ENCODE measurements at regions not wholly inside any gene's neighbourhood (a gene's known extent, or its start where the extent isn't known, plus 50 kb on each side); places are given as distances from the start of the nearest gene placed in this dataset.

DNA sequence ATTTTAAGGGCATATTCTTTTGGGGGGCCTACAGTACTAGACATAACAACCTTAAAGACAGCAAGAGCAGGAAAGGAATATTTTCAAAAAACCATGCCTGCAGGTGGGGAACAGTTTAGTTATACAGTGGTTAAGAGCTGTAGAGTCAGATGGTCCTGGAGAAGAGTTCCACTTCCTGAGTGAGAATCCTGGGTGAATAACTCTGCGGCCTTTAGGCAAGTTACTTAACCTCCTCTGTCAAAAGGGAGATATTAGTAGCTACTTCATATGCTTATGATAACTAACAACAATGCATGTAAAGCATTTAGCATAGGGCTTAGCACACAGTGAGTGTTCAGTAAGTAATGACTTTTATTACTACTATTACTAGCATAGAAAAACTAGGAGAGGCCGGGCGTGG is 119.2 kb upstream of the TAB2 start:
- TF ChIP-seq, protein P1, sequence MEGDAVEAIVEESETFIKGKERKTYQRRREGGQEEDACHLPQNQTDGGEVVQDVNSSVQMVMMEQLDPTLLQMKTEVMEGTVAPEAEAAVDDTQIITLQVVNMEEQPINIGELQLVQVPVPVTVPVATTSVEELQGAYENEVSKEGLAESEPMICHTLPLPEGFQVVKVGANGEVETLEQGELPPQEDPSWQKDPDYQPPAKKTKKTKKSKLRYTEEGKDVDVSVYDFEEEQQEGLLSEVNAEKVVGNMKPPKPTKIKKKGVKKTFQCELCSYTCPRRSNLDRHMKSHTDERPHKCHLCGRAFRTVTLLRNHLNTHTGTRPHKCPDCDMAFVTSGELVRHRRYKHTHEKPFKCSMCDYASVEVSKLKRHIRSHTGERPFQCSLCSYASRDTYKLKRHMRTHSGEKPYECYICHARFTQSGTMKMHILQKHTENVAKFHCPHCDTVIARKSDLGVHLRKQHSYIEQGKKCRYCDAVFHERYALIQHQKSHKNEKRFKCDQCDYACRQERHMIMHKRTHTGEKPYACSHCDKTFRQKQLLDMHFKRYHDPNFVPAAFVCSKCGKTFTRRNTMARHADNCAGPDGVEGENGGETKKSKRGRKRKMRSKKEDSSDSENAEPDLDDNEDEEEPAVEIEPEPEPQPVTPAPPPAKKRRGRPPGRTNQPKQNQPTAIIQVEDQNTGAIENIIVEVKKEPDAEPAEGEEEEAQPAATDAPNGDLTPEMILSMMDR (conservative IDR thresholded peaks at IDR 0.05; ENCODE audit: control insufficient read depth, insufficient read depth, low read depth, low read length) = no peak
- H3K4me3 ChIP-seq (ENCODE audit: control insufficient read depth, low read depth, low read length) = no peak overlapping the region
- no peak for DNase-seq (ENCODE audit: low read depth)

DNA sequence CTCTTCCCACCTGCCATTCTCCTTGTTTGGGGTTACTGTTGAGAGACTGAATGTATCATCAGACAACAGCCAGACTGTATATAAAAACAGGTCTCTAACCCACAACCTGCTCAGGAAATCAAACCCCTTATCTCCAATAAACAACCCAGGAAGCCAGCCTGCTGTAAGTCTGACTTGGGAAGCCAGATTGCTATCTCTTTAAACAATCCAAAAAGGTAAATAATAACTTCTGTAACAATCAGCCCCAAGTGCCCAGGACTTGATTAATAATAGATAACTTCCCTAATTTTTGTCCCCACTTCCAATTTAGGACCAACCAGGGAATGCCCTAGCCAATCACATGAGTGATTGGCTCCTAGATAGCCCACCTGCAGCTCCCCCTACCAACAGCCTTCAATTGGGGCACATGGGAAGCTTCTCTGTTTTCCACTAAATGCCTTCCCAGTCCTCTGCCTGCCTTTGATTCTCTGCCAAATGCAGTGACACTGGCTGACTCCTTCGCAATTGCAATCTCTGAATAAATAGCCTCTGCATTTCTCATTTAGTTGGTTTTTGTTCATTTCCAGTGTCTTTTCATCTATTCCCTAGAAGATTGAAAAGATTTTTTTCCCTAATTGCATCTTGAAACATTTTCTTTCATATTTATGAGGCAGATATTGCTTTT is 117.1 kb upstream of the TAB2 start:
- no peak for DNase-seq (ENCODE audit: low read depth)
- H3K4me3 ChIP-seq (ENCODE audit: control insufficient read depth, low read depth, low read length) = no peak overlapping the region
- TF ChIP-seq, protein P1 (conservative IDR thresholded peaks at IDR 0.05; ENCODE audit: control insufficient read depth, insufficient read depth, low read depth, low read length) = no peak

DNA sequence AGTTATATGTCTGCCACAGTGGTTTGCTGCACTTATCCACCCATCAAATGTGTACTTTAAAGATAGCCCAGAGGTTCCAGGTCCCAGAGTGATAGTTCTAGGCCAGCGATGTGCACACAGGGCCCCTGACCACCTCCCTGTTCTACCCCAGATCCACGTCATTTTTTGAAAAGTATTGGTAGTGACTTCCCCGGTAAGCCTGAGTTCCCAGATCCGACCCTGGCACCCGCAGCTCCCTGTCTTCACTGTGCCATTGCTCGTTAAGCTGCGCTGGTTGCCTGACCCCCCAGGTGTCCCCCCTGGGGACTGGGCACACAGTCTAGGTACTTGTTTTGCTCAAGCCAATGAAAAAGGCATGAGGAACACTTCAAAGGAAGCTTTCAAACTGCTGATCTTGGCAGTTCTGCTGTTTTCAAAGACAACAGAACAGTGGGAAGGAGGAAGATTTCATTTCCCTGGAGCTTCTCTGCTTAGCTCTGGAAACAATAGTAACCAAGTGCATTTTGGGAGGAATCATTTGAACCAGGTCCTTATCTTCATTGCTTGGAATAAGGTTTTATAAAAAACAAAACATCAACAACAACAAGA is 116.3 kb upstream of the TAB2 start:
- TF ChIP-seq, protein P1 (conservative IDR thresholded peaks at IDR 0.05; ENCODE audit: control insufficient read depth, insufficient read depth, low read depth, low read length) = no peak
- no peak overlapping the region for H3K4me3 ChIP-seq (ENCODE audit: control insufficient read depth, low read depth, low read length)
- DNase-seq (ENCODE audit: low read depth) = no peak

DNA sequence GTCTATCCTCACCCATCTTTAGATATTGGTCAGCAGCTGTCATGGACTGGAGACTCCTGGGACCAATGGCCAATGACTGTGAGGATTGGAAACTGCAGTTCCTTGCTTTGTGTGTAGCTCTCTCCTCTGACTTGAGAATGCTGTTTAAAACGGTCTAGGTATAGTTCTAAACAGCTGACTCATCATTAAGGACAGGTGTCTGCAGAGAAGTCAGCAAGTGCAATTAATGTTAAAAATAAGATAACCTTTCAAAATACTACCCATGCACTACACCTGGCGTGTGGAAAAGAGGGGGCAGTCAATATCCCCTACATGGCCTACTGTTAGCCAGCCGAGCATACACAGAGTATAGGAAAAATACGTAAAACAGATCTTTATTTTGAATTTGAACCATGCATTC is 115.4 kb upstream of the TAB2 start:
- no peak for DNase-seq (ENCODE audit: low read depth)
- H3K4me3 ChIP-seq (ENCODE audit: control insufficient read depth, low read depth, low read length) = no peak overlapping the region
- TF ChIP-seq, protein P1 (conservative IDR thresholded peaks at IDR 0.05; ENCODE audit: control insufficient read depth, insufficient read depth, low read depth, low read length) = no peak

DNA sequence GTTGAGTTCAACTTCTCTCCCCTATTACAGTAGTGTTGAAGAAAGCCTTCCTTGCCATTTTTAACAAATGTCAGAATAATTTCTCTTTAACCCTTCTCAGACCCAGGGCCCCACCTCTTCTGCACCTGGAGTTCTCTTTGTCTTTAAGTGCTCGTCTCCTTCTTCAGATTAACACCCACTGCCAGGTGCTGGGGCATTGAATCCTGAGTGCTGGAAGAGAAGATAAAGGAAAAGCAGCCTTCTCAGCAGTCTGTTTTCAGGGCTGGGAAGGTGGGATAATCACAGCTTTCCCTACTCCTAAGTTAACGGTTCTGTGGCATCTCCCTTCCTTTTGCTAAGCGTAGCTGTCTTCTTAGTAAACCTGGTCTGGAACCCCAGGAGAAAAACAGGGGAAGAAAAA is 114.6 kb upstream of the TAB2 start:
- DNase-seq (ENCODE audit: low read depth) = no peak
- TF ChIP-seq, protein P1 (conservative IDR thresholded peaks at IDR 0.05; ENCODE audit: control insufficient read depth, insufficient read depth, low read depth, low read length) = no peak

DNA sequence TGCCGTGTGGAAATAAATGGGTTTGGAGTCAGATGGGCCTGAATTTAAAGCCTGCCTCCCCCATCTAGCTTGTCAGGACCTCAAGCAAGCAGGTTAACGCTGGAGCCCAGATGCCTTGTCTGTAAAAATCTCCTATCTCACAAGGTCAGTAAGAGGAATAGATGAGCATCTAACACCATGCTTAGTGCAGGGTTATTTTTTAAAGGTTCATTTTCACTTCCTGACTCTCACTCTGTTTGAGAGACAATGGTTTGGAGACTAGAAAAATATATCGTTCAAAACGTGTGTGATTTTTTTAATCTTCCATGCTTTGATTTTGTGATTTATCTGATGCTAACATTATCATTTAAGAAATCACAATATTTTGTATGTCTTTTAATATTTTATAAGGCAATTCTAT is 114.0 kb upstream of the TAB2 start:
- no peak for DNase-seq (ENCODE audit: low read depth)
- TF ChIP-seq, protein P1 (conservative IDR thresholded peaks at IDR 0.05; ENCODE audit: control insufficient read depth, insufficient read depth, low read depth, low read length) = no peak
- H3K4me3 ChIP-seq (ENCODE audit: control insufficient read depth, low read depth, low read length) = no peak overlapping the region

More for the DNA sequence above, 114.6 kb upstream of the TAB2 start:
- no peak overlapping the region for H3K4me3 ChIP-seq (ENCODE audit: control insufficient read depth, low read depth, low read length)
